H1 (cell line): ENCODE measurements at regions not wholly inside any gene's neighbourhood (a gene's known extent, or its start where the extent isn't known, plus 50 kb on each side); places are given as distances from the start of the nearest gene placed in this dataset.

Source experiments
- CBX8 ChIP-seq: fragments of 300-800, 300-1000 bp; sonication (generic); IDR thresholded peaks from 2 replicates; pipeline ENCODE4 v1.7.1; 2016; ENCODE audit warnings: low read depth, low read length, borderline replicate concordance
- CHD1 ChIP-seq: IDR thresholded peaks from 2 replicates; pipeline ENCODE4 v1.6.1; 2012; ENCODE audit warnings: low read depth, low read length, improper control_type of control experiment
- CHD7 ChIP-seq: fragments of 300-600 bp; sonication (generic); IDR thresholded peaks from 2 replicates; pipeline ENCODE4 v1.7.1; 2012; ENCODE audit warnings: low read length, moderate library complexity, mild to moderate bottlenecking, inconsistent platforms; ENCODE audit not compliant: insufficient replicate concordance
- GTF2F1 ChIP-seq: IDR thresholded peaks from 2 replicates; pipeline ENCODE4 v1.6.1; 2012; ENCODE audit warnings: low read depth, low read length, improper control_type of control experiment, borderline replicate concordance
- HDAC2 ChIP-seq, 2 experiments: fragments of 300-600 bp in 1 of 2; sonication (generic) in 1 of 2; IDR thresholded peaks; 2 replicates each; pipeline ENCODE4 v1.6.1; 2011 to 2012; ENCODE audit warnings: low read depth in 2 of 2, low read length in 2 of 2, mild to moderate bottlenecking in 2 of 2, moderate library complexity in 2 of 2, borderline replicate concordance in 1 of 2, inconsistent platforms in 1 of 2
- JUND ChIP-seq: IDR thresholded peaks from 2 replicates; pipeline ENCODE4 v1.6.1; 2011; ENCODE audit warnings: mild to moderate bottlenecking, improper control_type of control experiment, low read length
- MAFK ChIP-seq: IDR thresholded peaks from 2 replicates; pipeline ENCODE4 v1.6.1; 2012; ENCODE audit warnings: low read depth, mild to moderate bottlenecking, improper control_type of control experiment, low read length
- SIN3A ChIP-seq, 2 experiments: IDR thresholded peaks in 1 of 2; conservative IDR thresholded peaks in 1 of 2; 2 replicates each; pipeline ENCODE4 v1.6.1; 2011 to 2012; ENCODE audit warnings: low read length in 2 of 2, improper control_type of control experiment in 1 of 2, low read depth in 1 of 2, mild to moderate bottlenecking in 1 of 2
- TAF1 ChIP-seq: IDR thresholded peaks from 2 replicates; pipeline ENCODE4 v1.6.1; 2011; ENCODE audit warnings: mild to moderate bottlenecking, low read depth, low read length
- TBP ChIP-seq: IDR thresholded peaks from 2 replicates; pipeline ENCODE4 v1.6.1; 2011; ENCODE audit warnings: low read depth, low read length, improper control_type of control experiment
- YY1 ChIP-seq: IDR thresholded peaks from 2 replicates; pipeline ENCODE4 v1.6.1; 2011; ENCODE audit warnings: low read depth, mild to moderate bottlenecking, low read length

- no peak for TF ChIP-seq CHD7
- TF ChIP-seq CHD1 = no peak
- no peak for TF ChIP-seq GTF2F1
- TF ChIP-seq MAFK = no peak
- TF ChIP-seq CBX8 = no peak
- TF ChIP-seq TAF1 = no peak
- no peak for TF ChIP-seq YY1
- TF ChIP-seq HDAC2 (IDR thresholded peaks at IDR 0.05; ENCODE audit: borderline replicate concordance in 1 of 2, low read depth in 2 of 2, low read length in 2 of 2) = no peak
- no peak for TF ChIP-seq SIN3A (conservative IDR thresholded peaks at IDR 0.05 in 1 of 2, IDR thresholded peaks at IDR 0.05 in 1 of 2; ENCODE audit: low read depth in 1 of 2, low read length in 2 of 2)
- TF ChIP-seq JUND = no peak
- no peak for TF ChIP-seq TBP
Measured at GRCh38 chr4:4659871-4660651, 118.2 kb upstream of the STX18 start (continued).
